HG03025 (cell line): ENCODE measurements at regions not wholly inside any gene's neighbourhood (a gene's known extent, or its start where the extent isn't known, plus 50 kb on each side); places are given as distances from the start of the nearest gene placed in this dataset.
"Not testable (repeated sequence)": the region's sequence is repeated elsewhere in the genome, so short reads cannot be mapped to it uniquely, and the experiment has no call there.

Experiments used
- ATAC-seq: cut with Tn5 transposase; IDR thresholded peaks from one replicate; pipeline ENCODE4 v1.9.1; 2021; ENCODE audit warnings: mild to moderate bottlenecking, moderate library complexity; ENCODE audit not compliant: unreplicated experiment, low FRiP score

DNA sequence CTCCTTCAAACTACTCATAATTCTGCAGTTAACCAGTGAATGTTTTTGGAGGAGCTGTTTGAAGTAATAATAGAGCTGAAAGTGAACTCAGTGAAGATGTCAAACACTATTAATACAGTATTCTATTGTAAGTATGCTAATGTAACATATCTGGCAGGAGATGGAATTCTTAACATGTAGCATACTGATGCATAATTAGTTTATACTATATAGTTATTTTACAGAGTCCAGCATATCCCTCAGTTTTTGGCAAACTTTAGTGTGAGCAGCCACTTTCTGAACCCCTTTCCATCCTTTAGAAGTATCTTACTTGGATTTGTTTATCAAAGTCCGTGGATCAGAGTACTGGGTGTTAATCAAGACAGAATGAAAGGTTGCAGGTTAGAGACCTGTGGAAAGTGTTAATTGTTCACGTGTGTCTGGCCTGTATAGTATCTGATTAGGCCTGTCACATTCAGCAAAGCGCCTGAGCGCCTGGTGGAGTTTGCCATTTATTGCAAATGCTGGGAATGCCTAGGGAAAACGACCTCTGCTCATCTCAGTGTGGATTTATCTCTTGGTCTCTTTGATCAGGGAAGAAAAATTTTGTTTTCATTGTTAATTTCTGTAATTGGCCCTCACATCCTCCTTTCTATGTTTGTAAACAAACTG is 251.7 kb upstream of the MAD2L1 start:
- ATAC-seq, result no peak

DNA sequence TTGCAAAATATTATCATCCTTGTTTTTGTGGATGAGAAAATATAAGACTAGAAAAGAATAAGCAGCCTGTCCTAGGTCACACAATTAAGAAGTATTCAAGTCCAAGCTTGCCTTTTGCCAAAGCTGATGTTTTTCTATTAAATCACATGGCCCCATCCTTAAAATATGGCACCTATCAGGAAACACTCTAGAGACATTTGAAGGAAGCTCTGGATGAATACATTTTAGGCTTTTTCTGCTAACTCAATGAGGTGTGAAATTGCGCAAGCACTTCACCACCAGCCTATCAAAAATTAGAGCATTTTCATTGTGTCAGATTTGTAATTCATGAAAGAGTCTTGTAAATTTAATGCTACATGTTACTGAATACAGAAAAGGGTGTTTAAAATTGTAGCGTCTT is 251.1 kb upstream of the MAD2L1 start:
- ATAC-seq, result no peak

DNA sequence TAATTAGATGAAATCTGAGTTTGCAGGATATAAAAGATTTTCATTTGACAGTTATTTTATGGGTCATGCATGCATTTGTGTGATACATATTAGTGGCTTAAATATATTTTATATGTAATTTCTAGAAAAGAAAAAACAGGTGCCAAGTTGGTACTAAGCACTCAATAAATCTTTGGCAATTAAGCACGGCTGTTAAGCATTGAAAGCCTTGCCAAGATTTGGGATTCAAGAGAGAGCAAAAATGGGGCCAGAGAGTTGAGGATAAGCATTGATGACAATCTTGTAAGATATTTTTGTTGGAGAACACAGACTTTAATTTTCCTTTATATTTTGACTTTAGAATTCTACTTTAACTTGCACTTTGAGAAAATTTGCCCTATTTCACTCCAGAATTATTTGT is 249.8 kb upstream of the MAD2L1 start:
- no peak for ATAC-seq

DNA sequence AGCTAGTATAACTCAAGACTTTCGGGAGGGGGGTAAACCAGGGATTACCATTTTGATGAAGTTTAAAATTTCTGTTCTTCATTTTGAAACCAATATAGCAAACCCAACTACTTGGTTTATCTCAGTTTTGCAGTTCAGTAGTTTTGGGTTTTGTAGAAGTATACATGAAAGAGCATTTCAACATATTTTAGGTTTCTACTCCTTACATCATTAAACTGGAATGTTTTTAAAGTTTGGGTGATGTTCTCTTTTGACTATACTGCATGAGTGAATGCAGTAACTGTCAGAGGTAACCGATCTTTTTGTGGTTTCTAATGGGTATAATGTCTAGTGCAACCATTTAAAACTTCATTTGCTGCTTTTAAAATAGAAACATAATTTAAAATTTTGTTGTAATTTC is 248.3 kb upstream of the MAD2L1 start:
- ATAC-seq, result no peak

DNA sequence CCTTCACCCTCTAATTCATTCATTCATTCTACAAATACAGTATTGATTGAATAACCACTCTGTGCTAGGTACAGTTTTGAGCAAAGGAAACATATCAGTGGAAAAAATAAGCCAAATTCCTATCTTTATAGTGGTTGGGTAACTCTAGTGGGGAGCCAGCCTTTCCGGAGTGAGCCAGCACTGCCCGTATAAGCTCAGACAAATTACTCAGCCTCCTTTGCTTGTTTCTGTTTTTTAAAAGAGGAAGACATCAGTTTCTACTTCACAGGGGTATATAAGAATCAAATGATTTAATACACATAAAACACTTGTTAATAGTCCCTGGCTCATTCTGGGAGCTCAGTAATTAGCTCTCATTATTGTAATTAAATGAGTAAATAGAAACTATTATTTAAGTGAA is 238.2 kb upstream of the MAD2L1 start:
- ATAC-seq, result no peak

DNA sequence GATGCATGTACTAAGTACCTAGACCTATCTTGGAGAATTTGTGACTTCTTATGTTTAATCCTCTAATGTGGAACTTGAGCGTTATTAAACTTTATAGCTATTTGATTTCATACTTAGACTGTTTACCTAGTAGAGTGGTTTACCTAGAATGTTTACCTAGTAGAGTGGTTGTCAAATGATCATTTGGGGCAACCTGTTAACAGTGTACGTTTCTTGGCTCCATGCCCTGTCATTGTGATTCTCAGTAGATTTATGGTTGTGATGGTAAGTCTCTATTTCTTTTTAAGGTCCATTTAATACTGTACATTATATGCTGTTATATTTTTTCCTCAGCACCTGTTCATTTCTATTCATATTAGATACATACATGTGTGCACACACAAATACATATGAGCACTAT is 233.0 kb upstream of the MAD2L1 start:
- no peak for ATAC-seq

DNA sequence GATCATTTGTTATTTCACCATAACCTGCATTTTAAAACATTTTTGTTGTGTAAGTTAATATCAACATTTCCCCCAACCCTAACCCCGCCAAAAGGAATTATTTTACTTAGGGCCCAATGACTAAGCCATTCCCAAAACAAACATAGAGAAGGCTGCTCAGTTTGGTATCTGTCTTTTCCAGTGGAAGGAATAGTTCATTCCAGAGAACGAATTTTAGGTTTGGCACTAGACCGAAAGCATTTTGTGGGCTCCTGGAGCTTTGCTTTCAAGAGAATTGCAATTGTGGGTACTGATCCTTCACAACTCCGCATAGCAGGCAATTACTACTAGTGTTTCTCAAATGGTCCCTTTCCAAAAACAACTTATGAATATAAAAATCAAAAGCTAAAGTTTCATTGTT is 226.7 kb upstream of the MAD2L1 start:
- no peak for ATAC-seq

DNA sequence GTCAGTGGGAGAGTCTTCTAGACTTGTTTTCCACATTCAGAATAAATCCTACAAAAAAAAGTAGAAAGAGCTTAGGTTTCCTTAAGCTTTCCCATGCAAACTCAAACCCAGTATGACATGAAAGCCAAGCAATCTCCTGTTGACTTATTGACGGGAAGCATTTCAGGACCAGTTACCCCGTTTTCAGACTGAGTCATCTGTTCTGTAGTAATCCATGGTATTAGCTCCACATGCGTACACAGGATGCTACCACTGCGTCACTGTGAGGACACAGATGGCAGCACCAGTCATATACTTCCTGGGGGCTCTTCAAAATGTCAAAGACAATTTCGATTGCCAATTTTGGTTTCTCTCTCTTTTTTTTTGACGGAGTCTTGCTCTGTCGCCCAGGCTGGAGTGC is 224.9 kb upstream of the MAD2L1 start:
- no peak for ATAC-seq

DNA sequence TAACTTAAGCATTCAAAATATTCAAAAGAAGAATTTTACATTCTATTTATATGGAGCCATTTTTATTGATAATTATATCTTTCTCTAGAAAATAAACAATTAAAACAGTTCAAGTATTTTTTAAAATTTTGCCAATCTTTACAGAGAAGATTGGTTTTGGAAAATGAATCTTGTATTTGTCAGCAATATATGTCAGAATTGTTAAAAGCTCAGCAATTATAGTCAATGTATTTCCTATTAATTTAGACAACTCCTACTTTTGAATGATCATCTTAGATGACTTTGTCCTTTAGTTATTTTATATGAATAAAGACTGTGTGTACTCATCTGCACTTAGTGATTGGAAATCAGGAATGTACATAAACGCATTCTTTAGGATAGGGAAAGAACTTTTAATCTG is 223.9 kb upstream of the MAD2L1 start:
- ATAC-seq, result no peak

DNA sequence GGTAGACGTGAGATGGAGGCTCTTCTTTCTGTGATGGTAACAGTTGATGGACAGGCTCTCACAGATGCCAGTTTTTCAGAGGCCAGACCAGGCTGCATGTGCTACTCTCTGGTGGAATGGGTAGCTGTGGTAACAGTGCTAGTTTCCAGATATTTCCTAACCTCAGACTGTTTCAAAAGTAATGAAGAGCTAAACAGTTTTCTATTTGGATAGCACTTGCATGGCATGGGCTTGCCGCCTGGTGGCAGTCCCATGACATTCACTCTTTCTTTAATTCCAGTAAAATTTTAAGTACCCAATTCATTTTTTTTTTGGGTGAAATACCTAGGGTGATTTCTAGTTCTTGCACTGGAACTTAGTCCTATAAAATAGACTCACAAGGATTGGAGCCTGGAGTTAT is 220.2 kb upstream of the MAD2L1 start:
- ATAC-seq, result no peak

DNA sequence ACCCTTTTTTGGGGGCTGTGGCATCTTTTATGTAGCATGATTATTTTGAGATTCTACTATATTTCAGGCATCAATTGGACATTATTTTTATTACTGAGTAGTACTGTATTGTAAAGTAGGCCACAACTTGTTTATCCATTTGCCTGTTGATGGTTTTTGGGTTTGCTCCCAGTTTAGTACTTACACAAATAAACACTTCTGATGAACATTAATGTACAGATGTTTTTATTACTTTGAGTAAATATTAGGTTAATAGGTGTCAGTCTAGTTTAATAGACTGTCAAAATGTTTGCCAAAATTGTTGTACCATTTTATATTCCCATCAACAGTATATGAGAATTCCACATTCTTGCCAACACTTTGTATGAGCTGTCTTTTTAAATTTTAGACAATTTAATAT is 214.9 kb upstream of the MAD2L1 start:
- no peak for ATAC-seq

DNA sequence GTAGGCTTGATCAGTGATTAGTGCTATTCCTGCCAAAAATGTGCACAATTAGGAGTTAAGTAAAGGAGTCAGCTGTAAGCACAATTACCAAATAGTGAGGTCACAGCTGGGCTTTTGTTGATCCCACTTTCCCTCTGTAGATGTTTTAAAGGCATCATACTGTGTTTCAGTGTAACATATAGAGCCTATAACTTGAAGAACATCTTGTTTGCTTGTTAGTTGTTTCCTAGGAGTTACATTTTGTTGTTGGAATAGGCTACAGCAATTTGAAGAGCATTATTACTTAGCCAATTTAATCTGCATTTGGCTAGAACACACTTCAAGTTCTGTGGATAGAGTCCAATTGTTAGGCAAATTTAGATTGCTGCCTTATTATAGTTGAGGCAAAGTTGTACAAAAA is 210.7 kb upstream of the MAD2L1 start:
- ATAC-seq, result no peak

DNA sequence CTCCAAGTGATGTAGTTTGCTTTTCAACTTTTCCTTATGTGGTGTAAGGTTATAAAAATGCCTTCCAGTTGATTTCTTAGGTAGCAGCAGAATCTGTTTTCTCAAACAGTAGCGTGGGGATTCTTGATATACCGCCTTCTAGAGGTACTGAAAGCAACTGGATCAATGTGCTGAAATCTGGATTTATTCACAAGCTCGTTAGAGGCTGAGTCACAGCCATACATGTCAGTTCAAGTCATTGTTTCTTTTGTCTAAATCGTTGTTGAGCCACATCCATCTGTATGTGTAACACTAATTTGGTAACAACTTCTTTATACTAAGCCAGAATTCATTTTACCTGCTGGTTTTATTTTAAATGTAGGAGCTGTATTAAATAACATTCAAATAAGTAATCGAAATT is 200.0 kb upstream of the MAD2L1 start:
- ATAC-seq, result no peak

DNA sequence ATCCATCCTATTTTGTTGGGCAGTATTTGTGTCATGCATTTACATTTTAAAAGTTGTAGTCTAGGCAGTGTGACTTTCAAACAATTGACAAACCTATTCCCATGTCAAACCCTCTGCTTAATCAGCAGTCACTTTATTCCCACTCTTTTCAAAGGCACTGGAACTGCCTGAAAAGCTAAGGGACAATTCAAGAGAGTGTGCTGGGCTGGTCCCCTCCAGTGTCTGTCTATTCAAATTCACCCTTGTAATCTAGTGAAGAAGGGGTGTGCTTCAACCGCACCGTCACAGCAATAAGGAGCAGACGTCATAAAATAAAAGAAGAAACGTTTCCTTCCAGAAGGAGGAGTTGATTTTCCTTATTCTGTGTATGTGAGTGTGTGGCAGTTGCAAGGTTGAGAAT is 197.0 kb upstream of the MAD2L1 start:
- no peak for ATAC-seq

DNA sequence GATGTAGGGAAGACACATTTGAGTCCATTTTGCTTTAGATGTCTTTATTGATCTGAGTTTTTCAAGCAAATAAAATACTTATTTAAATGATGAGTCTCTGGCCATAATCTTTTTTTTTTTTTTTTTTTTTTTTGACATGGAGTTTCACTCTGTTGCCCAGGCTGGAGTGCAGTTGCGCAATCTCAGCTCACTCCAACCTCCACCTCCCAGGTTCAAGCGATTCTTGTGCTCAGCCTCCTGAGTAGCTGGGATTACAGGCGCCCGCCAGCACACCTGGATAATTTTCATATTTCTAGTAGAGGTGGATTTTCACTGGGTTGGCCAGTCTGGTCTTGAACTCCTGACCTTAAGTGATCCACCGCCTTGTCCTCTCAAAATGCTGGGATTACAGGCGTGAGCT is 194.5 kb upstream of the MAD2L1 start:
- no peak for ATAC-seq

DNA sequence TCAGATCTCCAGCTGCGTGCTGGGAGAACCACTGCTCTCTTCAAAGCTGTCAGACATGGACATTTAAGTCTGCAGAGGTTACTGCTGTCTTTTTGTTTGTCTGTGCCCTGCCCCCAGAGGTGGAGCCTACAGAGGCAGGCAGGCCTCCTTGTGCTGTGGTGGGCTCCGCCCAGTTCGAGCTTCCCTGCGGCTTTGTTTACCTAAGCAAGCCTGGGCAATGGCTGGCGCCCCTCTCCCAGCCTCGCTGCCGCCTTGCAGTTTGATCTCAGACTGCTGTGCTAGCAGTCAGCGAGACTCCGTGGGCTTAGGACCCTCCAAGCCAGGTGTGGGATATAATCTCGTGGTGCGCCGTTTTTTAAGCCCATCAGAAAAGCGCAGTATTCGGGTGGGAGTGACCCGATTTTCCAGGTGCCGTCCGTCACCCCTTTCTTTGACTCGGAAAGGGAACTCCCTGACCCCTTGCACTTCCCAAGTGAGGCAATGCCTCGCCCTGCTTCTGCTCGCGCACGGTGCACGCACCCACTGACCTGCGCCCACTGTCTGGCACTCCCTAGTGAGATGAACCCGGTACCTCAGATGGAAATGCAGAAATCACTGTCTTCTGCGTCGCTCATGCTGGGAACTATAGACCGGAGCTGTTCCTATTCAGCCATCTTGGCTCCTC is 189.6 kb upstream of the MAD2L1 start:
- not testable (repeated sequence) for ATAC-seq

DNA sequence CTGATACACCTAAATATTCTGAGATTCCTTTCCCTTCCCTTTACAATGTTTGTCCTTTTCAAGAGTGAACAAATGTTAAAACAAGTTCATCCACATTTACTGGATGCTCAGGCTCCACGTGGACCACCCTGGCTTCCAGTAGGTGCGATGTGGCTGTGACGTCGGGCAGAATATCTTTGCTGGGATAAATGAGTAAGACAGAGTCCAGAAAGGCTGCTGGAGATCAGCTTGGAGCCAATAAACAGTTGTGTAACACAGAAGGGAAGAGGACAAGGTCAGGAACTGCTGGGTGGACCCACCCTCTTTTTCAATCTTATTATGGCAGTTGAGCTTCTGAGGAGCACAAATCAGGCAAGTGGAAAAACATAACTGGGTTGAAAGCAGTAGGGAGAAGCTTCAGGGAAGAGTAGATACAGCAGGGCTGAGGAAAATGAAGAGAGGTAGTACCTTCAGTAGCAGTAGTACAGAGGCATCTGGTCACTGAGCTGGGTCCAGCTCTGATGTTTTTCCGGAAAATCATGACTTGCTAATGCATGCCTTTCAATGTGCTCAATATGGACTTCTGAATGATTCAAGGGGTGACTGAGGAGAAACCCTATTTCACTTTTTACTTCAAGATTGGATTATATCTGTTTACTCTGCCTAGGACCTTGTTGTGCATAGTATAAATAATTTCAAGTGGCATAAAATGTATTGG is 171.8 kb upstream of the MAD2L1 start:
- ATAC-seq, result no peak

DNA sequence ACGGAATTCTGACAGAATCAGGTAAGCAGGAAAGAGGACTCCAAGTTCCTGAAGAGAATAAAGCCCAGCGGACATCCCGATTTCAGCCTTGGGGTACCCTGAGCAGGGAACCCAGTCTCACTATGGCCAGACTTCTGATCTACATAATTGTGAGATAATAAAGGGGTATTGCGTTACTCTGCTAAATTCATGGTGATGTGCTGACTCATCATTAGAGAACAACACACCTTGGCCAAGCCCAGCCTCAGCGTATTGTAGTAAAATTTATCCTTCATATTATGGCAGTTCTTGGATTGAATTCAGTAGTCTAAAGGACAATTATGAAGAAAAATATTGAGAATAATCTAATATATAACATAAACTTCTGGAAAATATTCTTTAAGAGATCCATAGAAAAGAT is 170.2 kb upstream of the MAD2L1 start:
- no peak for ATAC-seq

DNA sequence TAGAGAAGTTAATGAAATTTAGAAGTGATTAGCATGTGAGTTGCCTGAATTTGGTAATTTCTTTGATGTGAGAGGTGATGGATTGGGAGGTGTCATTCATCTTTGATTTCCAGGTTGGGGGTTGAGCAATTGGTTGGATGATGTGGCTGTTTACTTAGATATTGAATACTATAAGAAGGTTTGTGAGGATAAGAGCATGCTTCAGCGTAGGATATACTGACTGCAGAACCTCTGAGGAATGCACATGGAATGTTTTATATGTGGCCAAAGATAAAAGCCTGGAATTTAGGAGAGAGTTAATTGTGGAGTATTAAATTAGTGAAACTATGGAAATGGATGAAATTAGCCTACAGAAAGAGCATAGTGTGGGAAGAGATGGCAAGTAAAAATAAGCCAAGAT is 165.4 kb upstream of the MAD2L1 start:
- ATAC-seq, result no peak

DNA sequence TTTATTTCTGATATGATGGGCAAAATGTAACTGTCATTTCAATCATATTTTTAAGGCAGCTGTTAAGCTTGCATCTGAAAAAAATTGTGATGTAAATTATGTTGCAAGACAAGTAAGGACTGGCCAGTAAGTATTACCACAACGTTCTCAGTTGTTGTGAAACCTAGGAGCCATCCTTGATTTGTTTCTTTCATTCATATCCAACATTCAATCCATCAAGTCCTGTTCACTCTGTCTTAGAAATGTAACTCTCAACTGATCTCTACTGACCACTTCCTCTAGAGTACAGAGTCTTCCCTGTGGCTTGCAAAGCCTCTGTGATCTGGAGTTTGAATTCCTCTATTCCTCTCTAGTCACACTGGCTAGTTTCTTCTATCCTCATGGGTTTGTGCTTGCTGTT is 161.4 kb upstream of the MAD2L1 start:
- ATAC-seq, result no peak

DNA sequence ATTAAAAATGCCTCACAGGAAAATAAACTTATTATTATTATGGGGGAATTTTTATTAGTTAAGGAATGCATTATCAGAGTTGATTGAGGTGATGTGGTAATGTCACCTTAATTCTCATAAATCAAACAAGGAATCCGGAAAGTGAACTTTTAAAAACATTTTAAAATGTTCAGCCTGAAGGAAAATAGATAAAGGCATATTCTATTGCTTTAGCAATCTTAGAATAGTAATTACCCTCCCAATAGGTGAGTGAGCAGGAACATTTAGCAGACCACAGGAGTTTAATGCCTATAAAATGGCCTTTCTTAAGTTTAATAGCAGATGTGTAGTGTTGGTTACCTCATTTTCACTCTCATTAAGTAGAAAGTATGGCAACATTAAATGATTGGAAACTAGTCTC is 160.9 kb upstream of the MAD2L1 start:
- no peak for ATAC-seq

DNA sequence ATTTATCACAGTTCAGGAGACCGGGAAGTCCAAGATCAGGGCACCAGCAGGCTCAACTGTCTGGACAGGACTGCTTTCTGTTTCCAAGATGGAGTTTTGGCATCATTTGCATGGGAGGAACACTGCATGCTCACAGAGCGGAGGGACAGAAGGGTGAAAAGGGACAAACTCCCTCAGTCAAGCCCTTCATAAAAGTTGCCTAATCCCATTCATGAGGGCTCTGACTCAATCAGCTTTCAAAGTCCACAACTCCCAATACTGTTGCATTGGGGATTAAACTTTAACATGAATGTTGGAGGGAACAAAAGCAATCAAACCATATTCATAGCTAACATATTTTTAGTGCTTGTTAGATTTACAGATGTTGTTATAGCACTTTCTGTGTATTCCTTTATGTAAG is 158.9 kb upstream of the MAD2L1 start:
- ATAC-seq, result no peak
